SHP77 treated with DMSO at 0.1 percent for 48 hours (cell line): ENCODE measurements at regions not wholly inside any gene's neighbourhood (a gene's known extent, or its start where the extent isn't known, plus 50 kb on each side); places are given as distances from the start of the nearest gene placed in this dataset.
"Not testable (repeated sequence)": the region's sequence is repeated elsewhere in the genome, so short reads cannot be mapped to it uniquely, and the experiment has no call there.

Source experiments
- DNase-seq: peaks from one replicate; lab custom pipeline; 2025; lab: John Stamatoyannopoulos, UW

- no peak for DNase-seq
Measured at GRCh38 chr18:28267878-28268625, 91.1 kb upstream of the CDH2 start.

GRCh38 chr18:28267276-28267675, 90.3 kb upstream of the CDH2 start:
- no peak for DNase-seq

GRCh38 chr18:28256166-28256565, 79.2 kb upstream of the CDH2 start:
- no peak for DNase-seq

- no peak for DNase-seq
Measured at GRCh38 chr18:28248653-28249052, 71.7 kb upstream of the CDH2 start.

GRCh38 chr18:28240626-28241025, 63.7 kb upstream of the CDH2 start:
- not testable (repeated sequence) for DNase-seq

- DNase-seq: no peak
Measured at GRCh38 chr18:28236487-28236886, 59.6 kb upstream of the CDH2 start.
